T-helper 2 cell (primary cell): ENCODE measurements at regions not wholly inside any gene's neighbourhood (a gene's known extent, or its start where the extent isn't known, plus 50 kb on each side); places are given as distances from the start of the nearest gene placed in this dataset.

Experiments used
- DNase-seq, 5 experiments: peaks; one replicate each; pipeline versions ENCODE4 v3.0.0 to v3.0.0-alpha.2; 2012 to 2022

DNA sequence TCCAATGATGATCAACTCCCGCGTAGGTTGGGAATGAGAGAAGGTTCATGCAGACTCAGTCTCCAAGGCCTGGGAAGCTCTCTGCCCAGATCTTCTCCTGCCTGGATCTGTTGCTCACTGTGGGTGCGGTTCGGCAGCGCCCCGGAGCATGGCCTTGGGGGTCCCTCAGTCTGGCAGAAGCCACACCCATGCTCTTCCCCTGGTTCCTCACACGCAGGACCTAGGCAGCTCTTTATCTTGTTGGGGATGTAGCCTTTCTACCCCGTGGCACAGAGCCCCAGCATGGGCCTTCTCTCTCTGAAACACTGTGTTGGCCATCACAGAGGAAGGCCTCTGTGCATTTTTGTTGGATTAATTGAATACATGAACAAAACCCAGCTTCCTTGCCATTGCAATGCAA is 1461.6 kb downstream of the BRD1 start:
- DNase-seq: no peak

DNA sequence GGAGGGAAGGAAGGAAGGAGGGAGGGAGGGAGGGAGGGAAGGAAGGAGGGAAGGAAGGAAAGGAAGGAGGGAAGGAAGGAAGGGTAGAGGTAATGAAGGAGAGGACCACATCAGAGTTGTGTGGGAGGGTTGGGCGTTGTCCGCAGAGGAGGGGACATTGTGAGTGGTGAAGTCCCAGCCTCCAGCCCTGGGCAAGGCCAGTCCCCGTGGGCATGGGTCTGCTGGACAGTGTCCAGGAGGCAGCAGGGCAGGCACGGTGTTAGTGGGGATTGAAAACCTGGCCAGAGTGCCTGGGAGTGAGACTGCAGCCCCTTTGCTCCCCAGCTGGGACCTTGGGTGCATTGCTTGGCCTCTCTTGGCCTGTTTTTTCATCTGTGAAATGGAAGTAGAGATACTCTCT is 1462.3 kb downstream of the BRD1 start:
- DNase-seq: no peak

DNA sequence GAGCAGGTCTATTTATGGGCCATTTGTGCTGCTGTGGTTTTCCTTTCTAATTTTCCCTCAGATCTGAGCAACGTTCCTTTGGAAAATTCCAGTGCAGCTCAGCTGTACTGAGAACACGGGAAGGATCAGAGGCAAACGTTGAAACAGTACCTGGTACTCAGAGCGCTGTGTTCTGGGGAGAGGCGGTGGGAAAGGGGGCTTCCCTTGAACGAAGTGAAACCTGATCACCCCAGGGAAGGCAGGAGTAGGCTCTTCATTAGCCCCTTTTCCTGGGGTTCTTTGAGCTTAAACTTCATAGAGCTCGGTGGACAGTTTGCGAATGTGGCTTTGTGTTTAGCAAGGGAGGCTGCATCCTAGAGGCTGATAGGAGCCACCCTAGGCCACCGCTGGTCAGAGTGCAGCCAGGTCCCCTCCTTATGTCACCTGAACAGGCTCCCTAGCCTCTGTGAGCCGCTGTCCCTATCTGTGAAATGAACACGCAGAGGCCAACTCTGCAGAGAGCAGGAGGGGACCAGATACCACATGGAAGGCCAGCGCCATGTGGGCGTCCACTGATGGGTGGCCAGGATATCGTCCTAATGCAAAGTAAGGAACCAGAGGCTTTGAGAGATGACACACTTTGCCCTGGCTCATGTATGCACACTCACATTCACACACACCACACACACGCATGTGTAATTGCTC is 1464.8 kb downstream of the BRD1 start:
- DNase-seq: no peak

DNA sequence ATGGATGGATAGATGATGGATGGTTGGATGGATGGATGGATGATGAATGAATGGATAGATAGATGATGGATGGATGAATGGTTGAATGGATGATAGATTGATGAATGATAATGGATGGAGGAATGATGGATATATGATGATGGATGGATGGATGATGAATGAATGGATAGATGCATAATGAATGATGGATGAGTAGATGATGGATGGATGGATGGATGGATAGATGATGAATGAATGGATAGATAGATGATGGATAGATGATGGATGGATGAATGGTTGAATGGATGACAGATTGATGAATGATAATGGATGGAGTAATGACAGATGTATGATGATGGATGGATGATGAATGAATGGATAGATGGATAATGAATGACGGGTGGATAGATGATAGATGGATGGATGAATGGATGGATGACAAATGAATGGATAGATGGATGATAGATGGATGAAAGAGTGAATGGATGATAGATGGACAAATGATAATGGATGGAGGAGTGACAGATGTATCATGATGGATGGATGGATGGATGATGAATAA is 1466.5 kb downstream of the BRD1 start:
- no peak for DNase-seq

DNA sequence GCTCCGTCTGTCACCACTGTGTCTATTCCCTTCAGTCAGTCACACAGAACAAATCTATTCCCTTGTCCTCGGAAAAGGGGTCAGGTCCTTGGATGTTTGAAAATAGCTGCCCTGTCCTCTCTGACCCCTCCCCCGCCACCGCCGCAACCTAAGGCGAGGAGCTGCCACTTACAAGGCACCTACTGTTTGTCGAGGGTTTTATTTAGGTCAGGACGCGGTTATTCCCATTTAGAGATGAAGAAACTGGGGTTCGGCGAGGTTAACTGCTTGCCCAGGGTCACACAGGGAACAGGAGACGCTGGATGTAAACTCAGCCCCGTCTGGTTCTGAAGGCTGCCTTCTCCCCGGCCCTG is 1468.1 kb downstream of the BRD1 start:
- no peak for DNase-seq

GRCh38 chr22:48358886-48359612 is 1468.6 kb downstream of the BRD1 start:
- no peak for DNase-seq

GRCh38 chr22:48357961-48358360 is 1469.7 kb downstream of the BRD1 start:
- DNase-seq: no peak

DNA sequence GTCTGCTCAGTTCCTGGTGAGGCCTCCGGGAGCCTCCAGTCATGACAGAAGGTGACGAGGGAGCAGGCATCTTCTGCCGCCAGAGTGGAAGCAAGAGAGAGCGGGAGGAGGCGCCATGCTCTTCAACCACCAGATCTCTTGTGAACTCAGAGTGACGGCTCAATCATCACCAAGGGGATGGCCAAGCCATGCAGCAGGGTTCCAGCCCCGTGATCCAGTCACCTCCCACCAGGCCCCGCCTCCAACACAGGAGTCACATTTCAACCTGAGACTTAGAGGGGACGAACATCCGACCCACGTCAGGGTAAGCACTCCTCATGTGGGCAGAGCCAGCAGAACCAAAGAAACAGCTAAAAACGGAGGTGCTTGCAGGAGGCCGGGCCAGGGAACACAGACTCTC is 1470.5 kb downstream of the BRD1 start:
- no peak for DNase-seq

- no peak for DNase-seq
Observed at GRCh38 chr22:48356731-48357130, 1470.9 kb downstream of the BRD1 start.

- DNase-seq: no peak
Observed at GRCh38 chr22:48354096-48354495, 1473.6 kb downstream of the BRD1 start.

DNA sequence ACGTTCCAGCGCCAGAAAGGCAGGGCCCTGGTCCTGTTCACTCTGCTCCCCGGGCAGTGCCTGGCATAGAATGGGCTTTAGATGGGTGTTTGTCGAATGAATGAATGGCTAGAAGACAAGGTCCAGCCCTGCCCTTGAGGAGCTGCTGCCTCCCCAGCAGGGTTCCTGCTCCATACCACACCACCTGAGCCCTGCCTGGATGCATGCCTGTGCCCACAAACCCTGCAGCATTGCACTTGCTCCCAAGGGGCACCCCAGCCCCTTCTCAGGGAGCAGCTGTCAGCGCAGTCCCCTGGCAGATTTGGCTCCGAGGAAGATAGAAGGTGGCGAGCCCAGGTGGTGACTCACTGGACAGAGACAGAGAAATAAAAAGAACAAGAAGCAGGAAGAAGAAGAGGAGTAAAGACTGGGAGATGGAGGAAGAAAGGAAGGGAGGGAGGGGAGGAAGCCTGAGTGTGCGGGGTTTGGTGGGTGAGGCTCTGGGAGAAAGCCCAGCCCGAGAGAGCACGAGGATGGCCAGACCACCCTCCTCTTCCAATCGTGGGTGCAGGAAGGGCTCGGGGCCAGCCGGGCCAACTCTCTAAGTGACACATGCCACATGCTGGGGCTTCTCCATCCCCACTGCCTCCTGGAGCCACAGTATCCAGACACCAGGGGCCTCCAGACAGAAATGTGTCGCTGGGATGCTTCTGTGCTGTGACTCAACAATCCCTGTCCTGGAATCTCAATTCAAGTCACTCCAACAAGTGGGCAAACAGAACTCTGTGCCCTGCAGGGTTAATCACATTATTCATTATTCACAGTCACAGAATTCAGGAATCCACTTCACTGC is 1474.3 kb downstream of the BRD1 start:
- no peak for DNase-seq

GRCh38 chr22:48352086-48352911 is 1475.4 kb downstream of the BRD1 start:
- no peak for DNase-seq

DNA sequence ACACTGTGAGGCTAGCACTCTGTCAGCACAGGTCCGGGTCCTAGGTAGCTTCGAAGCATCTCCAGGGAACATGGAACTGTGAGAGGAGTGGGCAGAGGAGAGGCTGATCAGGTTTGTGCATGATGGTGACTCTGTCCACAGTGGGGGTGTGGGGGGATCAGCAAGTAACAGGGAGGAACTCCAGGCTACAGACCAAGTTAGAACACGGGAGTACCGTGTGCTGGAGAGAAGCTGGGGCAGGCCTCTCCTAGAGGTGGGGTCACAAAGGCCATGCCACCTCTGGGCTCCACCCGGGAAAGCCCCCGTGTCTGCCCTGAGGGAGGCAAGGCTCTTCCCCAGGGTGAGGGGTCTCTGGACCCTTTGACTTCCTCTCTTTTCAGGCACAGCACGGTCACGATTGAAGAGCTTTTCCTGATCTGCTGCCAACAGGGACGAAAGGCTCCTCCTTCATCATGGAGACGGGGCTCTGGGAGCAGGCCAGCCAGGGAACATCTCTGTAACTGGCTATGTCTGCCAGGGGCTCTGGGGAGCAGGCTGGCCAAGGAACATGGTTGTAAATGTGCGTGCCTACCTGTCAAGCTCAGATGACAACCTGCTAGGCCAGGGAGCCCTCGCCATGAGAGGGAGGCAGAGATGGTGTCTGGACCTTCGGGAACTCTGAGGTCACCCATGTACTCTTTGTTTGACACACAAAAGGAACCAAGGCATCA is 1476.1 kb downstream of the BRD1 start:
- no peak for DNase-seq

- no peak for DNase-seq
Observed at GRCh38 chr22:48350456-48350855, 1477.2 kb downstream of the BRD1 start.

GRCh38 chr22:48348855-48349254 is 1478.8 kb downstream of the BRD1 start:
- DNase-seq: no peak

DNA sequence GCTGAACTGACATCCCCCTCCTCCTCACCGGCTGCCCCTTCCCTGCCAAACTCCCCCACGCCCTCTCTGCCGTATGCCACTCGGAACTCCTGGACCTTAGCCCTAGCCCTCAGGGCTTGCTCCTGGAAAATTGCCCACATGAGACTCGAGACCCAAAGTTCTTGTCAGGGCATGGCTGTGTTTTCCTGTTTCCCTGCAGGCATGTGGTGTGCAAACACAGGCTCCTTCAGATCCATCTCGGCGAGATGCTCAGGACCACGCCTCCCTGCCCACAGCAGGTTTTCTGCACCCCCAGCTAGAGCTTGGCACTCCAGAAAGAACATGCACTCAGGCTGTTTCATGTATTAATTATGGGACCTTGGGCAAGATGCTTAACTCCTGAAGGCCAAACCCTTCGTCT is 1480.4 kb downstream of the BRD1 start:
- no peak for DNase-seq

DNA sequence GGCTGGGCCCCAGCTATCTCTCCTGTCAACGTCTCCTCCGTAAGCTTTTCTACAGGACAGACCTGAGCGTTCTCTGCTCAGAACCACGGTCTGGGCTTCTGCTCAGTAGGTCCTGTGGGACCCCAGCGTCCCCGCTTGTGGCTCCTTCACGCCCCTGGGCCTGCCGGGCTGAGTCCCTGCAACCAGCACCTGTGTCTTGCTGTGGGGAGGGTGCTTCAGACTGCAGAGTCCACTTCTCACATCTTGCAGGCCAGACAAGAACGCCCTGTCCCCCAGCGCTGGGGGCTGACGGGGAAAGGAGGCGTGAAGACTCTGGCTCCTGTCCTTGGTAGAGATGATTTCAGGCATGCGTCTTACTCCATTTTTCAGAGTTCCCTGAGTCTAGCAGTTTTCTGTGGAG is 1480.8 kb downstream of the BRD1 start:
- no peak for DNase-seq

DNA sequence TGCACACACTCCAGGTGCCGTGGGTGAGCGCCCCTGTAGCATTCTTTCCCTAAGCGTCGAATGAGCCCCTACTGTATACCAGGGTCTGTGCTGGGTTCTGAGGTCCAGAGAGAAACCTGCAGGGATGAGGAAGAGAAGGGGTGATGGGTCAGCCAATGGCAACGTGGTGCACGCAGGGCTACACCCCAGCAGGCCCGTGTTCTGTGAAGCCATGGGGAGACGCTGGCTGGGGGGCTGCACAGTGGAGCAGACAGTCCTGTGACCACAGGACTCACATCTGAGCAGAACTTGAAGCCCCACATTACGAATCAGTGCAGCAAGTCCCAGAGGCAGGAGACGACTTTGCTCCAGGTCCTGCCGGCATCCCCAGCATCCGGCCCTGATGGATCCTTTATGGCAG is 1481.4 kb downstream of the BRD1 start:
- DNase-seq: no peak

- DNase-seq: no peak
Observed at GRCh38 chr22:48345631-48346030, 1482.0 kb downstream of the BRD1 start.

DNA sequence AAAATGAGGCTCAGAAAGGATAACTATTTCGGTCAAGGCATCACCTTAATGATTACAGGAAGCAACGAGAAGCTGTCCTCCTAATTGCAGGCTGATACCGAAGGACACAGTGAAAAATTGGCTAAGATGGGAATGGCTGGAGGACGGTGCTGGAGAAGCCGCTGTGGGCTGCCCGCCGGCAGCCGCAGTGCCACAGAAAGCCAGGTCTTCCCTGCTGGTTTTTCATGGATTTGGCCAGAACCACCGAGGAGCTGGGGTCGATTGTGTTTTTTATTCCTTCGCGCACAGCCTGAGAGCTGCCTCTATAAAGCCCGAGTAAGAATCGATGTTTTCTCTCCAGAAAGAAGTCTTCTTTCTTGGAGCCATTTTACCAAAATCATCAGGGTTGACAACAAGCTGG is 1484.2 kb downstream of the BRD1 start:
- DNase-seq: no peak

DNA sequence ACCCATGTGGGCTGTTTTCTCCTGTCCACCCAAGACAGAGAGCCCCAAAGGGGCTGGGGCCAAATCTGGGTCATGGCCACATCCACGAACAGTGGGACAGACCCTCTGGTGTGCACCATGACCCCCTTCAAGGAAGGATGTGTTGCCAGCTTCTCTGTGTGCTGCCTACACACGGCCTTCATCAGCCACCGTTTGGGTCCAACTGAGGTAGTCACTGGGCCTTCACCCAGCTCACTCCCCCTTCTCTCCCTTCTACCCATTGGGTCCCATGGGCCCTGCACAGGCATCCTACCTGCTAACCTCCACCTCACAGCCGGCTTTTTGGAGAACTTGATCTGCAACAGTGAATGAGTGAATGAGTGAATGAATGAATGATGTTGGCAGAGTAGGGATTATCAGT is 1484.9 kb downstream of the BRD1 start:
- no peak for DNase-seq

GRCh38 chr22:48342016-48342415 is 1485.7 kb downstream of the BRD1 start:
- DNase-seq: no peak
